C4-2B (cell line): ENCODE measurements at regions not wholly inside any gene's neighbourhood (a gene's known extent, or its start where the extent isn't known, plus 50 kb on each side); places are given as distances from the start of the nearest gene placed in this dataset.

Experiments
- H3K27ac ChIP-seq: fragments of 450-650 bp; 2 replicates; pipeline ENCODE4 v1.5.1; 2017
- ZFX ChIP-seq: fragments of 450-650 bp; IDR thresholded peaks from 2 replicates; pipeline ENCODE4 v1.6.1; 2017
- TF ChIP-seq, protein P1 (sequence below): fragments of 450-650 bp; conservative IDR thresholded peaks from 2 replicates; pipeline ENCODE4 v1.5.1; 2017; ENCODE audit warnings: mild to moderate bottlenecking

DNA sequence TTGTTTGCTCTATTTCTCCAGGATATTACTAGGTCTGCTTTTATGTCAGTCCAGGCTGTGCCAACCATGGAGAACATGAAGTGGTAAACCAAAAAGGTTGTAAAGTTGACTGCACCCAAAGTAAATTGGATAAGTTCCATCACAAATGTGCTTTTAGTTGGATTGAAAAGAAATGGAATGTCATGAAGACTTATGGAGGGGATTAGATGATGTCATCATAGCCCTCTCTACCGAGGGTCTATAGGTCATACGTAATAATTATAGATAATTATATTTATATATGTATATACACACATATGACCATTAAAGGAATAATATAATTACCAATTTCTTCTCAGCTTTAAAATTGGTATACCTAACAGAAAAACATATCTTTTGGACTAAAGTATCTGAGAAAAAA, 714.9 kb downstream of the NOVA1 start:
- TF ChIP-seq, protein P1, sequence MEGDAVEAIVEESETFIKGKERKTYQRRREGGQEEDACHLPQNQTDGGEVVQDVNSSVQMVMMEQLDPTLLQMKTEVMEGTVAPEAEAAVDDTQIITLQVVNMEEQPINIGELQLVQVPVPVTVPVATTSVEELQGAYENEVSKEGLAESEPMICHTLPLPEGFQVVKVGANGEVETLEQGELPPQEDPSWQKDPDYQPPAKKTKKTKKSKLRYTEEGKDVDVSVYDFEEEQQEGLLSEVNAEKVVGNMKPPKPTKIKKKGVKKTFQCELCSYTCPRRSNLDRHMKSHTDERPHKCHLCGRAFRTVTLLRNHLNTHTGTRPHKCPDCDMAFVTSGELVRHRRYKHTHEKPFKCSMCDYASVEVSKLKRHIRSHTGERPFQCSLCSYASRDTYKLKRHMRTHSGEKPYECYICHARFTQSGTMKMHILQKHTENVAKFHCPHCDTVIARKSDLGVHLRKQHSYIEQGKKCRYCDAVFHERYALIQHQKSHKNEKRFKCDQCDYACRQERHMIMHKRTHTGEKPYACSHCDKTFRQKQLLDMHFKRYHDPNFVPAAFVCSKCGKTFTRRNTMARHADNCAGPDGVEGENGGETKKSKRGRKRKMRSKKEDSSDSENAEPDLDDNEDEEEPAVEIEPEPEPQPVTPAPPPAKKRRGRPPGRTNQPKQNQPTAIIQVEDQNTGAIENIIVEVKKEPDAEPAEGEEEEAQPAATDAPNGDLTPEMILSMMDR: no peak
- TF ChIP-seq ZFX: no peak
- no peak overlapping the region for H3K27ac ChIP-seq

DNA sequence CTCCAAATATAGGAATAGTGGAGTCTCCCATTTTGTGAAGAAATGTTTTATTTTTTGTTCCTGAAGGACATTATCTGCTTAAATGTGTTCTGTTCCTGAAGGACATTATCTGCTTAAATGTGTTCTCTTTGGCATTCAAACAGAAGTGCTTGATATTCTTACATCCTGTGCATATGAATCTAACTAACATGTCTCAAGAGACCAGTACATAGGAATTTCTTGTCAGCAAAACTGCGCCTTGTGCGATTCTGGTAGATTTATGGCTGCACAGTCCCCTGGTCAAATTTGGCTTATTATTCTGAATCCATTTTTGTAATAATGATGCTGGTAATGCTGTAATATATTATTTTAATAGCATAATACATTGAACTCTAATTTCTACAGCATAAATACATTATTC, 722.4 kb downstream of the NOVA1 start:
- no peak overlapping the region for H3K27ac ChIP-seq
- no peak for TF ChIP-seq ZFX
- TF ChIP-seq, protein P1: no peak

DNA sequence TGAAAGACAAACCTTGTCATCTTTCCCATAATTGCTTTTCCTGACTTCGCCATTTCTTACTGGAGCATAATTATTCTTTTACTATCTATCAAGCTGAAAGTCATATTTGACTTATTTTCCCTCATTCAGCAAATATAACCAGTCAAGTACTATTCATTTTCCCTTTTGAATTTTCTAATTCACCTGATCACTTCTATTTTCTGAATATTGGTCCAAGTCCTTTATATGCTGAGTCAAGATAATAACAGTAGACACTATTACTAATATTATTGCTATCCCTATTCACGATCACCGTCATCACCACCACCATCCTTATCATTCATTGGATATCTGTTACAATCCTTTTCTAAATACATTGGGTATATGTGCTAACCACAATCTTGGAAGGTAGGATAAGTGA, 728.0 kb downstream of the NOVA1 start:
- H3K27ac ChIP-seq: no peak overlapping the region
- no peak for TF ChIP-seq ZFX
- TF ChIP-seq, protein P1: no peak

DNA sequence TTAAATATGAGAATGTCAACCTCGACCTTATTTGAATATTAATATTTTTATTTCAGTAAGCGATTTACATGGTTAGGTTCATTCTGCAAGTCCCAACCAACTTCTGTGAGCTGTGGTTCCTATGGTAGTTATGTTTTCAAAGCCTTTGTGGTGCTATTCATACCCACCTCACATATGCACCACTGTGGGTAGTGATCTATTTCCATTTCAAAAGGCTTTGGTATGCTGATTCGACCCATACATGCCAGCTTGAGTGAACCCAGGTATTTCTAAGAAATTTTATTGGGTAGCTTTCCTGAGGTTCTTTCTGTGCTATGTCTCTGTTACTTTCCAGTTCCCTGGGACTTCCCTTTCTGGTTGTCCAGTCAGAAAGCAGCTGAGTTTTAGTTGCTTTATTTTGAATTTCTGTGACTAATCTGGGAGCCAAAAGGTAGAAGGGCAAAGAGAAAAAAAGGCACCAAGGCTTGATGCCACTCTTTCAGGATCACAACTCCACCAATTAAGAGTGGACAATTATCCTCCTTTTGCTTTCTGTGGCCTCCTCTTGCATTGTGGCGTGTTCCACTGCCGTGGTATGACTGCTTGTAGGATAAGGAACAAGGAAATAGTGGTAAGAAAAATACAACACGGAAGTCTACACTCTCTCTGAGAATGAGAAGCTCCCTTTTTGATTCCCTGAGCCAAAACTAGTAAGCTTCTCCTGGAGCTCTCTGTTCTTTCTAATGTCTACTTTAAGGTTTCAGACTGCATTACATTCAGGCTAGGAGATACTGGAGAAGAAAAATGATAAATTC, 729.1 kb downstream of the NOVA1 start:
- H3K27ac ChIP-seq: no peak overlapping the region
- no peak for TF ChIP-seq ZFX
- TF ChIP-seq, protein P1: no peak

DNA sequence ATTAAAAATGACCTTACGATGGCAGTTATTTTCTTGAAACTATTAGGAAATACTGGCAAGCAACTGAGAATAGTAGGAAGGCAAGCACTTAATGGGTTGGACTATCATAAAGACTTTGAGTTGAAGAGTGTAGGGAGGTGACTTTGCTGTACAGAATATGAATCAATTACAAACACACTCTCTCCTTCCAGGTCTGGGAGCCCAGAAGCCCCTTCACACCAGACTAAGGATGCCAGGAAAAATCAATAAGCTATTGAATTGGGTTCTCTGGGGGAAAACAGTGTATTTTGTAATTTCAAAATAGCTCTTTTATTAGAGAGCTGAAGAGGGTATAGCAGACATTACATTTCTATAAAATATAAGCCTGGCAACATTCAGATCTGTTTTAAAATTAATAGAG, 736.4 kb downstream of the NOVA1 start:
- H3K27ac ChIP-seq: no peak overlapping the region
- TF ChIP-seq, protein P1: no peak
- TF ChIP-seq ZFX: no peak

DNA sequence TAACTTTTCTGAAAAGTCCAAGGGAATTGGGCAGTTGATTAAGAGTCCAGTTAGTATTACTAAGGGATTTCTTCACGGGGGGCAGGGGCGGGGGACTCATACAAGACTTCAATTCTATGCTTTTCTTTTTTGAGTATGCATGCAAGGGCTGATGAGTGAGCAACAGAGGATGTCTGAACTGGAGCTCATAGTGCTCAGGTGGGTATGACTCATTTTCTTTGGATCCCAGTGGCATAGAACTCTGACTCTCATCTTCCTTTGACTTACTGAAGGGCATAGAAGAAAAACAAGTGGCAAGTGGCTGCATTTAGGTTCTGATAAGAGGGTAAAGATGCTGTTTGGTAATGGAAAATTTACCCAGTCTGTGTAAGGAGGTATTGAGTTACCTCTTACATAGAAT, 749.2 kb downstream of the NOVA1 start:
- no peak for TF ChIP-seq ZFX
- TF ChIP-seq, protein P1: no peak
- no peak overlapping the region for H3K27ac ChIP-seq

DNA sequence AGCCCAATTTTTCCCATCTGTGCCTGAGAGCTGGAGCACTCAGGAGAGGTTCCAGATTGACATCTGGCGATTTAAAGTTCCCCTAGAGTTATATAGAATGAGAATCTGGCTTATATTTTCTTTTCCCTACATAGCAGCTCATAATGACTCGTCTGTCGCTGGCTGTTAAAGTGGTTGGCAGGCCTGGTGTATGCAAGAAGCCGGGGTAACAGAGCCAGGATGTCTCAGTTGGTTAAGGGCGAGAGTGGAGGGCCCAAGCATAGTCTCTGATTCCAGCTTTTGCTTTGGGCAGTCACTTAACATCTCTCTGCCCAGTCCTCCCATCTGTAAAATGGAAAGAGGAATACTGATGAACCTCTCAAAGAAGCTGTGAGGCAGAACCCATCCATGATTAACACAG, 751.6 kb downstream of the NOVA1 start:
- no peak overlapping the region for H3K27ac ChIP-seq
- no peak for TF ChIP-seq ZFX
- TF ChIP-seq, protein P1: no peak
